Epithelial cell of proximal tubule (primary cell): ENCODE measurements at regions not wholly inside any gene's neighbourhood (a gene's known extent, or its start where the extent isn't known, plus 50 kb on each side); places are given as distances from the start of the nearest gene placed in this dataset.
"Not testable (repeated sequence)": the region's sequence is repeated elsewhere in the genome, so short reads cannot be mapped to it uniquely, and the experiment has no call there.

Experiments used
- DNase-seq: peaks from one replicate; pipeline ENCODE4 v3.0.0-alpha.2; 2011; ENCODE audit warnings: low read depth
- H3K4me3 ChIP-seq: 2 replicates; pipeline ENCODE4 v1.5.1; 2011; ENCODE audit warnings: low read depth, mild to moderate bottlenecking, low read length
- CTCF ChIP-seq: conservative IDR thresholded peaks from 2 replicates; pipeline ENCODE4 v1.5.1; 2012; ENCODE audit warnings: low read depth, mild to moderate bottlenecking, low read length

GRCh38 chr14:101289911-101290310, 271.4 kb upstream of the DIO3 start:
- no peak for TF ChIP-seq CTCF
- no peak overlapping the region for H3K4me3 ChIP-seq
- DNase-seq: no peak

GRCh38 chr14:101290611-101291010, 270.7 kb upstream of the DIO3 start:
- TF ChIP-seq CTCF: no peak
- no peak for DNase-seq
- no peak overlapping the region for H3K4me3 ChIP-seq

- no peak for DNase-seq
- no peak overlapping the region for H3K4me3 ChIP-seq
Measured at GRCh38 chr14:101291390-101291789, 269.9 kb upstream of the DIO3 start.

GRCh38 chr14:101292448-101292847, 268.8 kb upstream of the DIO3 start:
- no peak for DNase-seq
- no peak overlapping the region for H3K4me3 ChIP-seq
- no peak for TF ChIP-seq CTCF

More at GRCh38 chr14:101291390-101291789, 269.9 kb upstream of the DIO3 start:
- TF ChIP-seq CTCF: no peak

GRCh38 chr14:101293605-101294004, 267.7 kb upstream of the DIO3 start:
- TF ChIP-seq CTCF: no peak
- no peak for DNase-seq
- H3K4me3 ChIP-seq: no peak overlapping the region

GRCh38 chr14:101294136-101294535, 267.2 kb upstream of the DIO3 start:
- DNase-seq: no peak
- TF ChIP-seq CTCF: no peak
- H3K4me3 ChIP-seq: no peak overlapping the region

- not testable (repeated sequence) for H3K4me3 ChIP-seq, DNase-seq
Measured at GRCh38 chr14:101299781-101300180, 261.5 kb upstream of the DIO3 start.

GRCh38 chr14:101301011-101301410, 260.3 kb upstream of the DIO3 start:
- DNase-seq: no peak
- no peak overlapping the region for H3K4me3 ChIP-seq
- TF ChIP-seq CTCF: no peak

- H3K4me3 ChIP-seq, DNase-seq: not testable (repeated sequence)
Measured at GRCh38 chr14:101307162-101307561, 254.1 kb upstream of the DIO3 start.

- H3K4me3 ChIP-seq, DNase-seq: not testable (repeated sequence)
Measured at GRCh38 chr14:101311186-101311585, 250.1 kb upstream of the DIO3 start.
